IMR-90 (cell line): ENCODE measurements at regions not wholly inside any gene's neighbourhood (a gene's known extent, or its start where the extent isn't known, plus 50 kb on each side); places are given as distances from the start of the nearest gene placed in this dataset.

Experiments used
- CHD1 ChIP-seq: IDR thresholded peaks from 2 replicates; pipeline ENCODE4 v1.6.1; 2012; ENCODE audit warnings: low read depth, low read length, improper control_type of control experiment
- MAZ ChIP-seq: IDR thresholded peaks from 2 replicates; pipeline ENCODE4 v1.6.1; 2012; ENCODE audit warnings: low read depth, mild to moderate bottlenecking, low read length, improper control_type of control experiment, moderate library complexity, borderline replicate concordance
- MXI1 ChIP-seq: IDR thresholded peaks from 2 replicates; pipeline ENCODE4 v1.6.1; 2012; ENCODE audit warnings: low read depth, mild to moderate bottlenecking, low read length, moderate library complexity, borderline replicate concordance
- NFE2L2 ChIP-seq: fragments of 150-350 bp; IDR thresholded peaks from 2 replicates; pipeline ENCODE4 v1.6.1; 2016; ENCODE audit warnings: low read depth, mild to moderate bottlenecking, low read length
- POLR2A ChIP-seq: IDR thresholded peaks from 2 replicates; pipeline ENCODE4 v1.6.1; 2012; ENCODE audit warnings: mild to moderate bottlenecking, low read depth, low read length
- RAD21 ChIP-seq: IDR thresholded peaks from 2 replicates; pipeline ENCODE4 v1.6.1; 2012; ENCODE audit warnings: low read length, improper control_type of control experiment
- RCOR1 ChIP-seq: IDR thresholded peaks from 2 replicates; pipeline ENCODE4 v1.6.1; 2012; ENCODE audit warnings: mild to moderate bottlenecking, low read length, improper control_type of control experiment; ENCODE audit not compliant: insufficient replicate concordance
- TF ChIP-seq, protein P1 (sequence below): conservative IDR thresholded peaks from 2 replicates; pipeline ENCODE4 v1.5.1; 2012; ENCODE audit warnings: mild to moderate bottlenecking, low read depth, low read length, improper control_type of control experiment
- TF ChIP-seq, protein P2 (sequence below): fragments of 150-350 bp; IDR thresholded peaks from 2 replicates; pipeline ENCODE4 v1.6.1; 2016; ENCODE audit warnings: low read depth, mild to moderate bottlenecking, low read length, moderate library complexity, borderline replicate concordance
- TF ChIP-seq, protein P3 (sequence below): fragments of 150-350 bp; IDR thresholded peaks from 2 replicates; pipeline ENCODE4 v1.6.1; 2017; ENCODE audit warnings: mild to moderate bottlenecking, antibody characterized with exemption, low read length, low read depth

DNA sequence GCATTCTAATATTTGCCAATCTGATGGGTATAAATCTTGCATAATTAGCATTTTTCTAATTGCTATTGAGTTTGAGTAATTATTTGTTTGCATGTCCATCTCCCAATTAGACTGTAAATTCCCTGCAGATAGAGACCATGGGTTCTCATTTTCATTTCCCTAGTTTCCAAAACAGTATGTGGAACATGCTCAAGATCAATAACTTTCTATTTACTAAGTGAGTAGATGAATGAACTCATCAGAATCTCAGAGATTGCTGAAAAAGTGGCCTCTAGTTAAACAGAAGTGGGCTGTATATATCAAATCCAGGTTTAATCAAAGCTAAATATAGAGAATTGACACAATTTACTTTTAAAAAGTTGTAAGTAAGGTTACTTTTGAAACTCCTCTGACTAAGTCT is 138.0 kb upstream of the PGR start:
- TF ChIP-seq POLR2A (no peak), MXI1 (no peak), CHD1 (no peak), RAD21 (no peak), NFE2L2 (no peak), RCOR1 (no peak), MAZ (no peak)
- TF ChIP-seq, protein P1, sequence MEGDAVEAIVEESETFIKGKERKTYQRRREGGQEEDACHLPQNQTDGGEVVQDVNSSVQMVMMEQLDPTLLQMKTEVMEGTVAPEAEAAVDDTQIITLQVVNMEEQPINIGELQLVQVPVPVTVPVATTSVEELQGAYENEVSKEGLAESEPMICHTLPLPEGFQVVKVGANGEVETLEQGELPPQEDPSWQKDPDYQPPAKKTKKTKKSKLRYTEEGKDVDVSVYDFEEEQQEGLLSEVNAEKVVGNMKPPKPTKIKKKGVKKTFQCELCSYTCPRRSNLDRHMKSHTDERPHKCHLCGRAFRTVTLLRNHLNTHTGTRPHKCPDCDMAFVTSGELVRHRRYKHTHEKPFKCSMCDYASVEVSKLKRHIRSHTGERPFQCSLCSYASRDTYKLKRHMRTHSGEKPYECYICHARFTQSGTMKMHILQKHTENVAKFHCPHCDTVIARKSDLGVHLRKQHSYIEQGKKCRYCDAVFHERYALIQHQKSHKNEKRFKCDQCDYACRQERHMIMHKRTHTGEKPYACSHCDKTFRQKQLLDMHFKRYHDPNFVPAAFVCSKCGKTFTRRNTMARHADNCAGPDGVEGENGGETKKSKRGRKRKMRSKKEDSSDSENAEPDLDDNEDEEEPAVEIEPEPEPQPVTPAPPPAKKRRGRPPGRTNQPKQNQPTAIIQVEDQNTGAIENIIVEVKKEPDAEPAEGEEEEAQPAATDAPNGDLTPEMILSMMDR: no peak
- TF ChIP-seq, protein P2, sequence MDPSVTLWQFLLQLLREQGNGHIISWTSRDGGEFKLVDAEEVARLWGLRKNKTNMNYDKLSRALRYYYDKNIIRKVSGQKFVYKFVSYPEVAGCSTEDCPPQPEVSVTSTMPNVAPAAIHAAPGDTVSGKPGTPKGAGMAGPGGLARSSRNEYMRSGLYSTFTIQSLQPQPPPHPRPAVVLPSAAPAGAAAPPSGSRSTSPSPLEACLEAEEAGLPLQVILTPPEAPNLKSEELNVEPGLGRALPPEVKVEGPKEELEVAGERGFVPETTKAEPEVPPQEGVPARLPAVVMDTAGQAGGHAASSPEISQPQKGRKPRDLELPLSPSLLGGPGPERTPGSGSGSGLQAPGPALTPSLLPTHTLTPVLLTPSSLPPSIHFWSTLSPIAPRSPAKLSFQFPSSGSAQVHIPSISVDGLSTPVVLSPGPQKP: no peak
- TF ChIP-seq, protein P3, sequence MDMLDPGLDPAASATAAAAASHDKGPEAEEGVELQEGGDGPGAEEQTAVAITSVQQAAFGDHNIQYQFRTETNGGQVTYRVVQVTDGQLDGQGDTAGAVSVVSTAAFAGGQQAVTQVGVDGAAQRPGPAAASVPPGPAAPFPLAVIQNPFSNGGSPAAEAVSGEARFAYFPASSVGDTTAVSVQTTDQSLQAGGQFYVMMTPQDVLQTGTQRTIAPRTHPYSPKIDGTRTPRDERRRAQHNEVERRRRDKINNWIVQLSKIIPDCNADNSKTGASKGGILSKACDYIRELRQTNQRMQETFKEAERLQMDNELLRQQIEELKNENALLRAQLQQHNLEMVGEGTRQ: no peak
